Mesenchymal stem cell (in vitro differentiated cells and primary cell): ENCODE measurements at regions not wholly inside any gene's neighbourhood (a gene's known extent, or its start where the extent isn't known, plus 50 kb on each side); places are given as distances from the start of the nearest gene placed in this dataset.

Experiments
- DNase-seq: peaks from one replicate; pipeline ENCODE4 v3.0.0-alpha.2; 2013
- H2AFZ ChIP-seq: one replicate; pipeline ENCODE4 v1.6.1; 2013; ENCODE audit warnings: low read depth, mild to moderate bottlenecking, control low read depth, inconsistent platforms, low read length, moderate library complexity
- H2AK5ac ChIP-seq: 2 replicates; pipeline ENCODE4 v1.6.1; 2013; ENCODE audit warnings: low read length, moderate library complexity, mild to moderate bottlenecking, inconsistent platforms; ENCODE audit not compliant: severe bottlenecking
- H2BK120ac ChIP-seq: one replicate; pipeline ENCODE4 v1.6.1; 2013; ENCODE audit warnings: low read depth, mild to moderate bottlenecking, inconsistent platforms, low read length, moderate library complexity
- H2BK12ac ChIP-seq, 2 experiments: one replicate each; pipeline ENCODE4 v1.6.1; 2013; ENCODE audit warnings: inconsistent platforms in 2 of 2, low read length in 2 of 2, mild to moderate bottlenecking in 2 of 2, moderate library complexity in 2 of 2, control low read depth in 1 of 2
- H2BK15ac ChIP-seq: one replicate; pipeline ENCODE4 v1.6.1; 2013; ENCODE audit warnings: mild to moderate bottlenecking, low read depth, inconsistent platforms; ENCODE audit not compliant: poor library complexity, severe bottlenecking
- H2BK5ac ChIP-seq: 2 replicates; pipeline ENCODE4 v1.6.1; 2013; ENCODE audit warnings: low read depth, mild to moderate bottlenecking, low read length, control low read depth, inconsistent platforms; ENCODE audit not compliant: poor library complexity, severe bottlenecking
- H3K14ac ChIP-seq, 2 experiments: one replicate each; pipeline ENCODE4 v1.6.1; 2013; ENCODE audit warnings: inconsistent platforms in 2 of 2, low read length in 2 of 2, control low read depth in 1 of 2, mild to moderate bottlenecking in 1 of 2, moderate library complexity in 1 of 2
- H3K18ac ChIP-seq, 2 experiments: one replicate each; pipeline ENCODE4 v1.6.1; 2013; ENCODE audit warnings: inconsistent platforms in 2 of 2, low read length in 2 of 2, control low read depth in 1 of 2, low read depth in 1 of 2, mild to moderate bottlenecking in 1 of 2
- H3K23ac ChIP-seq, 2 experiments: one replicate each; pipeline ENCODE4 v1.6.1; 2013; ENCODE audit warnings: inconsistent platforms in 2 of 2, low read length in 2 of 2, mild to moderate bottlenecking in 2 of 2, moderate library complexity in 2 of 2, control low read depth in 1 of 2
- H3K27ac ChIP-seq: 2 replicates; pipeline ENCODE4 v1.5.1; 2013; ENCODE audit warnings: mild to moderate bottlenecking, moderate library complexity, low read length, control low read depth, inconsistent platforms; ENCODE audit not compliant: poor library complexity, severe bottlenecking
- H3K27me3 ChIP-seq, 2 experiments: 2 replicates each; pipeline versions ENCODE4 v1.6.1 to v1.7.0; 2013; ENCODE audit warnings: low read length in 2 of 2, mild to moderate bottlenecking in 2 of 2, moderate library complexity in 2 of 2, control low read depth in 1 of 2, inconsistent platforms in 1 of 2; ENCODE audit not compliant: control insufficient read depth in 1 of 2, insufficient read depth in 1 of 2
- H3K36me3 ChIP-seq, 2 experiments: 2 replicates each; pipeline versions ENCODE4 v1.6.1 to v1.7.0; 2013; ENCODE audit warnings: low read length in 2 of 2, control low read depth in 1 of 2, inconsistent platforms in 1 of 2, low read depth in 1 of 2, mild to moderate bottlenecking in 1 of 2; ENCODE audit not compliant: insufficient read depth in 2 of 2, control insufficient read depth in 1 of 2
- H3K4ac ChIP-seq, 2 experiments: one replicate each; pipeline ENCODE4 v1.6.1; 2013; ENCODE audit warnings: inconsistent platforms in 2 of 2, low read length in 2 of 2, mild to moderate bottlenecking in 2 of 2, moderate library complexity in 2 of 2, control low read depth in 1 of 2, low read depth in 1 of 2
- H3K4me1 ChIP-seq: 2 replicates; pipeline ENCODE4 v1.6.1; 2013; ENCODE audit warnings: low read depth, low read length, control low read depth; ENCODE audit not compliant: control insufficient read depth, insufficient read depth
- H3K4me2 ChIP-seq: 2 replicates; pipeline ENCODE4 v1.6.1; 2013; ENCODE audit warnings: low read length, mild to moderate bottlenecking, inconsistent platforms; ENCODE audit not compliant: poor library complexity, severe bottlenecking
- H3K4me3 ChIP-seq, 2 experiments: 2 replicates each; pipeline versions ENCODE4 v1.5.1 to v1.7.0; 2013; ENCODE audit warnings: low read length in 2 of 2, mild to moderate bottlenecking in 2 of 2, control low read depth in 1 of 2, low read depth in 1 of 2; ENCODE audit not compliant: insufficient read depth in 1 of 2
- H3K79me1 ChIP-seq: replicated peaks from 2 replicates; pipeline ENCODE4 v1.6.1; 2013; ENCODE audit warnings: mild to moderate bottlenecking, control low read depth, low read length, inconsistent platforms; ENCODE audit not compliant: poor library complexity, severe bottlenecking
- H3K9ac ChIP-seq: 2 replicates; pipeline ENCODE4 v1.7.0; 2013; ENCODE audit warnings: mild to moderate bottlenecking, low read length, moderate library complexity
- H3K9me3 ChIP-seq: 2 replicates; pipeline ENCODE4 v1.7.0; 2013; ENCODE audit warnings: mild to moderate bottlenecking, low read length; ENCODE audit not compliant: control insufficient read depth
- H4K8ac ChIP-seq: one replicate; pipeline ENCODE4 v1.6.1; 2013; ENCODE audit warnings: inconsistent platforms, mild to moderate bottlenecking, low read length, moderate library complexity
- H4K91ac ChIP-seq: one replicate; pipeline ENCODE4 v1.6.1; 2013; ENCODE audit warnings: mild to moderate bottlenecking, low read length, inconsistent platforms
- WGBS: methylation state at CpG from one replicate; pipeline ENCODE4 v1.1.7; 2013; ENCODE audit warnings: mixed read lengths; 5-methylcytosine and 5-hydroxymethylcytosine counted together

DNA sequence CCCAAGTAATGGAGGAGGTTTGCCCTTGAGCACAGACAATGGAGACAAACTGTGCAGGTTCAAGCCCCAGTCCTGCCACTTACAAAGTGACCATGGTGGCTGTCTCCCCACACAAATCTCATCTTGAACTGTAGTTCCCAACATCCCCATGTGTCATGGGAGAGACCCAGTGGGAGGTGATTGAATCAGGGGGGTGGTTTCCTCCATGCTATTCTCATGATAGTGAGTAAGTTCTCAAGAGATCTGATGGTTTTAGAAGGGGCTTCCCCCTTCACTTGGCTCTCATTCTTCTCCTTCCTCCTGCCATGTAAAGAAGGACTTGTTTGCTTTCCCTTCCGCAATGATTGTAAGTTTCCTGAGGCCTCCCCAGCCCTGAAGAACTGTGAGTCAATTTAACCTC, 225.4 kb downstream of the TXNL1 start:
- H3K27ac ChIP-seq, result no peak overlapping the region
- H3K4ac ChIP-seq, result no peak overlapping the region
- 100% methylated on average over 1 of the region's 1 CpG for WGBS
- no peaks in the 10 kb centered on the region for H3K36me3 ChIP-seq
- no peaks in the 10 kb centered on the region for H3K4me1 ChIP-seq
- no peak overlapping the region for H3K9ac ChIP-seq
- H2AK5ac ChIP-seq, result no peak overlapping the region
- no peak overlapping the region for H4K8ac ChIP-seq
- H3K18ac ChIP-seq, result no peak overlapping the region
- no peak overlapping the region for H3K14ac ChIP-seq
- H2AFZ ChIP-seq, result no peak overlapping the region
- no peak overlapping the region for H2BK120ac ChIP-seq
- H3K27me3 ChIP-seq, result no peaks in the 10 kb centered on the region
- no peak overlapping the region for H4K91ac ChIP-seq
- peaks cover 5% of the 10 kb centered on the region for H3K9me3 ChIP-seq
- H2BK15ac ChIP-seq, result no peak overlapping the region
- H3K23ac ChIP-seq, result no peak overlapping the region
- no peak overlapping the region for H3K4me2 ChIP-seq
- no peaks in the 10 kb centered on the region for H3K79me1 ChIP-seq
- H2BK5ac ChIP-seq, result no peak overlapping the region
- DNase-seq, result no peak
- no peak overlapping the region for H3K4me3 ChIP-seq
- no peak overlapping the region for H2BK12ac ChIP-seq

DNA sequence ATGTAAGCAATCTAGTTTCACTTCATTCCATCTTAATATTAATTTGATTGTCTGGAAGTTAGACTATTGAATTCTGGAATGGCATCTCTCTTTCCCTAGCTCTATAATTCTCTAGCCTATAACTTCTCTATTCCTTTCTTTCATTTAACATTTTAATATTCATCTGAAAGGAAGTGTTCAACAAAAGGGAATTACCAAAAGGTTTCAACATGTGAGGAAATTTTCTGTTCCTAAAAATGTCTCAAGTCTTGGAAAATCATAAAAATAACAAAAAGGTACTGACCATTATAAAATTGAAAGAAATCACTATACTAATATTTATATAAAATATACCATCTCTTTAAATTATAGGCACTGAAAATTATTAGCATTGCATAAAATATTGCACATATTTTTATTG, 228.7 kb downstream of the TXNL1 start:
- H3K79me1 ChIP-seq, result no peaks in the 10 kb centered on the region
- H2BK120ac ChIP-seq, result no peak overlapping the region
- H2BK15ac ChIP-seq, result no peak overlapping the region
- H3K14ac ChIP-seq, result no peak overlapping the region
- H4K8ac ChIP-seq, result no peak overlapping the region
- no peak overlapping the region for H2BK5ac ChIP-seq
- H3K9ac ChIP-seq, result no peak overlapping the region
- H3K4ac ChIP-seq, result no peak overlapping the region
- no peak overlapping the region for H3K27ac ChIP-seq
- H2AK5ac ChIP-seq, result no peak overlapping the region
- H4K91ac ChIP-seq, result no peak overlapping the region
- H3K18ac ChIP-seq, result no peak overlapping the region
- no peaks in the 10 kb centered on the region for H3K4me1 ChIP-seq
- no peak overlapping the region for H2BK12ac ChIP-seq
- H3K36me3 ChIP-seq, result no peaks in the 10 kb centered on the region
- H3K9me3 ChIP-seq, result no peaks in the 10 kb centered on the region
- H2AFZ ChIP-seq, result no peak overlapping the region
- H3K27me3 ChIP-seq, result no peaks in the 10 kb centered on the region
- no peak overlapping the region for H3K4me3 ChIP-seq
- H3K23ac ChIP-seq, result no peak overlapping the region
- H3K4me2 ChIP-seq, result no peak overlapping the region
- DNase-seq, result no peak

DNA sequence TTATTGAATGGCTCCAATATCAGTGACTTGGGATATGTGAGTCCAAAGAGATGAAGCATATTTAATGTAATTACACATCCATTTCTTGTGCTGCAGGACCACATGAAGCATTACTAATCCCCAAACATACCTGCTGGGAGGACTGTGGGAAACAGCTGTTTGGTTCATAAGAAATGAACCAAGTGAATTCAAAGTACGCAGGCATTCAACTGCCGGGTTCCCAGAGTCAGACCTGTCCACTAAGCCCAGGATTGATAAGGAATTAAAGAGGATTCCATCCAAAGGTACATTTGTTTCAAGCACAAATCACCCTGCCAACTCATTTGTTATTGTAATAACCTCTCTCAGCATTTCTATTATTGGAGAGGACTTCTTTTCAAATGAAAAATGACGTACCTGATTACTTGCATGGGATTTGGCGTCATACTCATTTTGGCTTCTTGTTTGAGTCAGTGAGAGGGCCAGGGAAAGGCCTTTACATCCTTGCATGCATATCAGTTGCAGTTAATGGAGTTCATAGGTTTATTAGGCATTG, 230.7 kb downstream of the TXNL1 start:
- no peaks in the 10 kb centered on the region for H3K4me1 ChIP-seq
- H3K9me3 ChIP-seq, result no peaks in the 10 kb centered on the region
- no peak overlapping the region for H3K4ac ChIP-seq
- no peak overlapping the region for H2BK120ac ChIP-seq
- H3K27me3 ChIP-seq, result no peaks in the 10 kb centered on the region
- no peak overlapping the region for H3K23ac ChIP-seq
- H3K4me3 ChIP-seq, result no peak overlapping the region
- WGBS, result 85% methylated on average over 3 of the region's 4 CpGs
- no peak overlapping the region for H3K4me2 ChIP-seq
- no peak for DNase-seq
- H2BK5ac ChIP-seq, result no peak overlapping the region
- H2AK5ac ChIP-seq, result no peak overlapping the region
- H3K9ac ChIP-seq, result no peak overlapping the region
- H3K27ac ChIP-seq, result no peak overlapping the region
- no peak overlapping the region for H4K8ac ChIP-seq
- H2AFZ ChIP-seq, result no peak overlapping the region
- H3K18ac ChIP-seq, result no peak overlapping the region
- H4K91ac ChIP-seq, result no peak overlapping the region
- no peak overlapping the region for H2BK15ac ChIP-seq
- no peak overlapping the region for H3K14ac ChIP-seq
- H2BK12ac ChIP-seq, result no peak overlapping the region
- no peaks in the 10 kb centered on the region for H3K36me3 ChIP-seq
- H3K79me1 ChIP-seq, result no peaks in the 10 kb centered on the region

DNA sequence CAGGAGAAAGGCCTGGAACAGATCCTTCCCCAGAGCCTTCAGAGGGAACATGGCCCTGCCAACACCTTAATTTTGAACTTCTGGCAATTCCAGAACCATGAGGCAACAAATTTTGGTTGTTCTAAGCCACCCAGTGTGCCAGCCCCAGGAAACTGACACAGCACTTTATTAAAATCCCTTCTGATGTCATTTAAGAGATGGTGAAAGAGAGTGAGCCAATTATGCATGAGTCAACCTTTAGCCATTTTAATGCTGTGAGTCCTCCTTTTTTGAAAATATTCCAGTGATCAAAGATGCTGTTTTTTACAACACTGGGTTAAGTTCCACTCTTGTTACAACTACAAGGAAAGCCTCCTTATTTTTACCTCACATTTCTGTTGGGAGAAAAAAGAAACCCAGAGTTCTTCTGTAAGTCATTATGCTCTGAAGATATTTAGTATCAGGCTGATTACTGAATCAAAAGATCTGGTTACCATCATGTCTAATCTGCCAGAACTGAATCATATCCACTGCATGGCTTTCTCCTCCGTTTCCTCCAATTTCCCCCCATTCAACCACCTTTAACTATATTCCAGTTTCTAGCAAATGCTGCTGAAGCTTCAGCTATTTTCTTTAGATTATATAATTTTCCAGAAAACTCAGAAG, 235.4 kb downstream of the TXNL1 start:
- Histone ChIP-seq H3K14ac (no peak overlapping the region), H3K23ac (no peak overlapping the region), H3K27me3 (no peaks in the 10 kb centered on the region), H2BK120ac (no peak overlapping the region), H2AK5ac (no peak overlapping the region), H2BK15ac (no peak overlapping the region), H3K4me3 (peak overlapping the region in 1 of 2 experiments; percentile 46), H3K4me1 (no peaks in the 10 kb centered on the region), H3K4me2 (no peak overlapping the region), H3K4ac (no peak overlapping the region), H2BK5ac (no peak overlapping the region), H3K18ac (no peak overlapping the region), H3K36me3 (no peaks in the 10 kb centered on the region), H3K79me1 (no peaks in the 10 kb centered on the region), H4K91ac (no peak overlapping the region), H3K9ac (peak overlapping the region; percentile 91), H3K9me3 (no peaks in the 10 kb centered on the region), H2AFZ (no peak overlapping the region), H3K27ac (no peak overlapping the region), H4K8ac (no peak overlapping the region), H2BK12ac (no peak overlapping the region)
- DNase-seq, result peak; percentile 41
- 64% methylated on average over 1 of the region's 1 CpG for WGBS
